ENCODE measurements at regions not wholly inside any gene's neighbourhood (a gene's known extent, or its start where the extent isn't known, plus 50 kb on each side); places are given as distances from the start of the nearest gene placed in this dataset.

DNA sequence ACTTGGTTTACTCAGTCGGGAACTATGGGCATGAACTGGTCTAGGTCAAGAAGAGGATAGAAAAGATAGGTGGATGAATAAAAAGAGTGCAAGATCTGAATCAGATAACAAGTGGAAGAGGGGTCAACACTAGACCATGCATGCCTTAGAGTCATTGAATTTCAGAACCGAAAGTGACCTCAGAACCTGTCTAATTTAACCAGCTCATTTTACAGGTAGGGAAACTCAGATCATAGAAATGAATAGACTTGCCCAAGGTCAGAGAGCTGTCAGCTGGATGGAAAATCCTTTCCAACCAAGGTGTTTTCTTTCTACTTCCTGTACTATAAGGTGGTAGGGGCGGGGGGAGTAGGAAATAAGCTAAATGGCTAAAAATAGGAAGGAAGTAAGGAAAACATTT, 121.4 kb upstream of the ADGRF1 start:
- no peaks in the 10 kb centered on the region for H3K79me2 ChIP-seq (ENCODE audit: control insufficient read depth, insufficient read depth, low read length)
- H3K27me3 ChIP-seq (ENCODE audit: control insufficient read depth in 2 of 2, insufficient read depth in 2 of 2, low read length in 2 of 2) = no peaks in the 10 kb centered on the region
- POLR2A ChIA-PET = no interaction called here
- H3K27ac ChIP-seq (ENCODE audit: insufficient read depth, low read depth, low read length) = no peak overlapping the region
- H2AFZ ChIP-seq (ENCODE audit: low read depth, low read length) = no peak overlapping the region
- H3K4me1 ChIP-seq (ENCODE audit: control insufficient read depth, extremely low read depth, insufficient read depth, low read length) = no peaks in the 10 kb centered on the region
- DNase-seq (ENCODE audit: low read depth, low spot score) (no peak), FAIRE-seq (no peak)
- H3K9me1 ChIP-seq (replicated peaks; ENCODE audit: control insufficient read depth, extremely low read depth, insufficient read depth, low read length) = no peaks in the 10 kb centered on the region
- H4K20me1 ChIP-seq (replicated peaks; ENCODE audit: control insufficient read depth, extremely low read depth, insufficient read depth, low read length) = no peaks in the 10 kb centered on the region
- intact Hi-C loops (cut with micrococcal nuclease) = no loop called here
- no peak overlapping the region for H3K4me3 ChIP-seq (replicated peaks in 1 of 3; ENCODE audit: insufficient read depth in 1 of 3, low read depth in 1 of 3, low read length in 3 of 3)
- no TSS peak for BruUV-seq (replicated peaks)
- TF ChIP-seq POLR2A (IDR thresholded peaks at IDR 0.05; ENCODE audit: low read depth, low read length) (no peak), GATA2 (IDR thresholded peaks at IDR 0.05; ENCODE audit: insufficient read depth, insufficient read length, low read depth, low read length) (no peak)
- dilution Hi-C loops (cut with MboI; ENCODE audit: extremely low pct_ligation_motif_present, low sequenced_read_pairs) = no loop called here
- no peak overlapping the region for H3K9ac ChIP-seq (replicated peaks; ENCODE audit: extremely low read depth, insufficient read depth, low read length)
- H3K9me3 ChIP-seq (replicated peaks; ENCODE audit: control insufficient read depth, insufficient read depth, low read length) = no peaks in the 10 kb centered on the region
- CTCF ChIA-PET = interaction anchor here (1.1 kb wide), 1 partner anchor 70 kb away, joined by 3 read pairs; no protein-coding TSS in a partner anchor
- no peaks in the 10 kb centered on the region for H3K36me3 ChIP-seq (ENCODE audit: control insufficient read depth in 2 of 2, extremely low read depth in 1 of 2, insufficient read depth in 2 of 2, low read length in 2 of 2)
- H3K4me2 ChIP-seq (ENCODE audit: insufficient read depth, low read length) = no peak overlapping the region

DNA sequence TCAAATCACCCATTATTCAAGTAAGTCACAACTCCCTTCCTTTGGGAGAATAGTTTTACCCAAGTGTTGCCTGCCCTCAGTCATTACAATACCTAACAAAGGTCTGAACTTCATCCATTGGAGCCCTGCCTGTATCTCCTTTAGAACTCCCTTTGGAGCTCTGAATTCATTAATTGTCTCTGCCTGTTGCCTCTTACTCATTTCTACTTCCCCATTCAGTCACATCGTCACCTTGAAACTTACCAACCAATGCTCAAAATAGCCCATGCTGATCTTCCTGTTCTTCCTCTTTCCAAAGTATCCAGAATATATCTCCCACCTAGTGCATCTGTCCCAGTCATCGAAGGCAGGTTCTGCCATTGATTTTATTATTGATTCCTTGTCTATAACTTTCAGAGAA, 120.7 kb upstream of the ADGRF1 start:
- TF ChIP-seq, protein P1, sequence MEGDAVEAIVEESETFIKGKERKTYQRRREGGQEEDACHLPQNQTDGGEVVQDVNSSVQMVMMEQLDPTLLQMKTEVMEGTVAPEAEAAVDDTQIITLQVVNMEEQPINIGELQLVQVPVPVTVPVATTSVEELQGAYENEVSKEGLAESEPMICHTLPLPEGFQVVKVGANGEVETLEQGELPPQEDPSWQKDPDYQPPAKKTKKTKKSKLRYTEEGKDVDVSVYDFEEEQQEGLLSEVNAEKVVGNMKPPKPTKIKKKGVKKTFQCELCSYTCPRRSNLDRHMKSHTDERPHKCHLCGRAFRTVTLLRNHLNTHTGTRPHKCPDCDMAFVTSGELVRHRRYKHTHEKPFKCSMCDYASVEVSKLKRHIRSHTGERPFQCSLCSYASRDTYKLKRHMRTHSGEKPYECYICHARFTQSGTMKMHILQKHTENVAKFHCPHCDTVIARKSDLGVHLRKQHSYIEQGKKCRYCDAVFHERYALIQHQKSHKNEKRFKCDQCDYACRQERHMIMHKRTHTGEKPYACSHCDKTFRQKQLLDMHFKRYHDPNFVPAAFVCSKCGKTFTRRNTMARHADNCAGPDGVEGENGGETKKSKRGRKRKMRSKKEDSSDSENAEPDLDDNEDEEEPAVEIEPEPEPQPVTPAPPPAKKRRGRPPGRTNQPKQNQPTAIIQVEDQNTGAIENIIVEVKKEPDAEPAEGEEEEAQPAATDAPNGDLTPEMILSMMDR (IDR thresholded peaks at IDR 0.05; ENCODE audit: extremely low read depth in 1 of 2, insufficient read depth in 1 of 2, low read depth in 1 of 2, low read length in 2 of 2) = no peak
- TF ChIP-seq POLR2A (IDR thresholded peaks at IDR 0.05; ENCODE audit: low read depth, low read length) (no peak), JUN (IDR thresholded peaks at IDR 0.05; ENCODE audit: borderline replicate concordance, insufficient read depth, insufficient read length, low read depth) (no peak), MYC (IDR thresholded peaks at IDR 0.05; ENCODE audit: low read depth, low read length) (no peak), EZH2 (IDR thresholded peaks at IDR 0.05; ENCODE audit: borderline replicate concordance, low read depth, low read length, severe bottlenecking) (no peak), FOS (IDR thresholded peaks at IDR 0.05; ENCODE audit: borderline replicate concordance, insufficient read depth, low read length) (no peak), GATA2 (IDR thresholded peaks at IDR 0.05; ENCODE audit: insufficient read depth, insufficient read length, low read depth, low read length) (no peak), POLR2AphosphoS5 (IDR thresholded peaks at IDR 0.05; ENCODE audit: insufficient read depth, low read depth, low read length) (no peak)
- TF ChIP-seq, protein P2, sequence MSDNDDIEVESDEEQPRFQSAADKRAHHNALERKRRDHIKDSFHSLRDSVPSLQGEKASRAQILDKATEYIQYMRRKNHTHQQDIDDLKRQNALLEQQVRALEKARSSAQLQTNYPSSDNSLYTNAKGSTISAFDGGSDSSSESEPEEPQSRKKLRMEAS (IDR thresholded peaks at IDR 0.05; ENCODE audit: insufficient read depth, insufficient read length) = no peak
- H3K4me3 ChIP-seq (replicated peaks in 1 of 3; ENCODE audit: insufficient read depth in 1 of 3, low read depth in 1 of 3, low read length in 3 of 3) = no peak overlapping the region
- FAIRE-seq (no peak), DNase-seq (ENCODE audit: low read depth, low spot score) (no peak)
- no peaks in the 10 kb centered on the region for H3K27me3 ChIP-seq (ENCODE audit: control insufficient read depth in 2 of 2, insufficient read depth in 2 of 2, low read length in 2 of 2)
- H2AFZ ChIP-seq (ENCODE audit: low read depth, low read length) = no peak overlapping the region
- no peaks in the 10 kb centered on the region for H3K9me3 ChIP-seq (replicated peaks; ENCODE audit: control insufficient read depth, insufficient read depth, low read length)
- H3K4me2 ChIP-seq (ENCODE audit: insufficient read depth, low read length) = no peak overlapping the region
- no peaks in the 10 kb centered on the region for H4K20me1 ChIP-seq (replicated peaks; ENCODE audit: control insufficient read depth, extremely low read depth, insufficient read depth, low read length)
- CTCF ChIA-PET = interaction anchor here (1.1 kb wide), 1 partner anchor 69 kb away, joined by 3 read pairs; no protein-coding TSS in a partner anchor
- no peaks in the 10 kb centered on the region for H3K4me1 ChIP-seq (ENCODE audit: control insufficient read depth, extremely low read depth, insufficient read depth, low read length)
- H3K36me3 ChIP-seq (ENCODE audit: control insufficient read depth in 2 of 2, extremely low read depth in 1 of 2, insufficient read depth in 2 of 2, low read length in 2 of 2) = no peaks in the 10 kb centered on the region
- POLR2A ChIA-PET = no interaction called here
- intact Hi-C loops (cut with micrococcal nuclease) (no loop called here), dilution Hi-C loops (cut with MboI; ENCODE audit: extremely low pct_ligation_motif_present, low sequenced_read_pairs) (no loop called here)
- H3K27ac ChIP-seq (ENCODE audit: insufficient read depth, low read depth, low read length) = no peak overlapping the region
- no peaks in the 10 kb centered on the region for H3K9me1 ChIP-seq (replicated peaks; ENCODE audit: control insufficient read depth, extremely low read depth, insufficient read depth, low read length)
- H3K79me2 ChIP-seq (ENCODE audit: control insufficient read depth, insufficient read depth, low read length) = no peaks in the 10 kb centered on the region
- no peak overlapping the region for H3K9ac ChIP-seq (replicated peaks; ENCODE audit: extremely low read depth, insufficient read depth, low read length)
- no TSS peak for BruUV-seq (replicated peaks)
